ENCODE measurements at regions not wholly inside any gene's neighbourhood (a gene's known extent, or its start where the extent isn't known, plus 50 kb on each side); places are given as distances from the start of the nearest gene placed in this dataset.

DNA sequence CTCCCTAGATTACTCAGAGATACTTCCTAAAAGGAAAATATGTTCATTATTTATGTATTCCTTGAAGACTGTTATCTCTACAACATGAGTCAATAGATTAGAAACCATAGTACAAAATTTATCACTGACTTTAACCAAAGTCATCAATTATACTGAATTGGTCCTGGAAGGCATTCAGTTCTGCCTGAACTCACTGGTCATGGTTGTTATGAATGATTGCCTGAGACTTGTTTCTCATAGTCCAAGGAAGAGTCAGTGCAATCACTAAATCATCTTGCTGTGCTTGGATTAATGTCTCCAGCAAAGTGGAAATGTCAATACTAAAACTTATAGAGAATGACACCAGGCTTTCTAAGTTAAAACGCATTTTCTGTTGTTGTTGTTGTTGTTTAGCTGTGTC lies 878.6 kb upstream of the MANEA start:
- TF ChIP-seq, protein P1, sequence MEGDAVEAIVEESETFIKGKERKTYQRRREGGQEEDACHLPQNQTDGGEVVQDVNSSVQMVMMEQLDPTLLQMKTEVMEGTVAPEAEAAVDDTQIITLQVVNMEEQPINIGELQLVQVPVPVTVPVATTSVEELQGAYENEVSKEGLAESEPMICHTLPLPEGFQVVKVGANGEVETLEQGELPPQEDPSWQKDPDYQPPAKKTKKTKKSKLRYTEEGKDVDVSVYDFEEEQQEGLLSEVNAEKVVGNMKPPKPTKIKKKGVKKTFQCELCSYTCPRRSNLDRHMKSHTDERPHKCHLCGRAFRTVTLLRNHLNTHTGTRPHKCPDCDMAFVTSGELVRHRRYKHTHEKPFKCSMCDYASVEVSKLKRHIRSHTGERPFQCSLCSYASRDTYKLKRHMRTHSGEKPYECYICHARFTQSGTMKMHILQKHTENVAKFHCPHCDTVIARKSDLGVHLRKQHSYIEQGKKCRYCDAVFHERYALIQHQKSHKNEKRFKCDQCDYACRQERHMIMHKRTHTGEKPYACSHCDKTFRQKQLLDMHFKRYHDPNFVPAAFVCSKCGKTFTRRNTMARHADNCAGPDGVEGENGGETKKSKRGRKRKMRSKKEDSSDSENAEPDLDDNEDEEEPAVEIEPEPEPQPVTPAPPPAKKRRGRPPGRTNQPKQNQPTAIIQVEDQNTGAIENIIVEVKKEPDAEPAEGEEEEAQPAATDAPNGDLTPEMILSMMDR (IDR thresholded peaks at IDR 0.05 in 8 of 11, conservative IDR thresholded peaks at IDR 0.05 in 3 of 11) = no peak
- no peak for TF ChIP-seq POLR2A (IDR thresholded peaks at IDR 0.05)
